Coronary artery (tissue), 2 donors: ENCODE measurements at regions not wholly inside any gene's neighbourhood (a gene's known extent, or its start where the extent isn't known, plus 50 kb on each side); places are given as distances from the start of the nearest gene placed in this dataset.
"Not testable (repeated sequence)": the region's sequence is repeated elsewhere in the genome, so short reads cannot be mapped to it uniquely, and the experiment has no call there.

Source experiments
- DNase-seq: peaks from one replicate; pipeline ENCODE4 v3.0.0-alpha.2; 2017; ENCODE audit warnings: low spot score
- H3K27ac ChIP-seq, 2 donors: fragments of 200-600 bp; sonication (generic); one replicate each; pipeline ENCODE4 v1.5.1; 2016 to 2019
- H3K4me3 ChIP-seq: fragments of 200-600 bp; sonication (generic); 2 replicates; pipeline ENCODE4 v1.5.1; 2016; ENCODE audit warnings: mild to moderate bottlenecking, moderate library complexity
- CTCF ChIP-seq: fragments of 200-600 bp; sonication (generic); IDR thresholded peaks from one replicate; pipeline ENCODE4 v1.5.1; 2019; ENCODE audit warnings: antibody characterized with exemption

DNA sequence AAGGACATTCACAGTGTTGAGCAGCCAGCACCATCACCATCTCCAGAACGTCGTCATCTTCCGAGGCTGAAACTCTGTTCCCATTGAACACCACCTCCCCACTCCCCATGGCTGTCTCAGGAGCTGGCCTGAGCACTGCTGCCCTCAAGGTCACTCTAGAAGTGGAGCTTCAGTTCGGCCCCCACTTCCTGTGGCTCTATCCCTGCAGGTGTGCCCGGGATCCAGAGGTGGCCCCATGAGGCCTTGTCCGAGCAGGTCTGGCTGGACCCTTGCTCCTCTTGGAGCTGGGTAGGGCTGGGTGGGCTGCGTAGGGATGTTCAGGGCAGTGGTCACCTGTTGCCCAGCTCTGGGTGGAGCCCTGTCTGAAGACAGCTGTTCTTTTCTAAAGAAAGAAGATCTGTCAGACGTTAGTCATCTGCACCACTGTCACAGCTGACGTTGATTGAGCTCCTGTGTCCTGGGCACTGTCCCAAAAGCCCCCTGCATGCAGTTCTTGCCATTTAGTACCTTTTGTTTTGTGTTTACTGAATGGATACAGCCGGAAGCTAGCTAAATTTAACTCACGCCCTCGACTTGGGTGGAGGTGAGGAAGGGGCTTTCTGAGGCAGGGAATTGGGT is 75.5 kb upstream of the CLDN5 start:
- no peak overlapping the region for H3K4me3 ChIP-seq
- H3K27ac ChIP-seq: no peak overlapping the region
- DNase-seq: no peak

DNA sequence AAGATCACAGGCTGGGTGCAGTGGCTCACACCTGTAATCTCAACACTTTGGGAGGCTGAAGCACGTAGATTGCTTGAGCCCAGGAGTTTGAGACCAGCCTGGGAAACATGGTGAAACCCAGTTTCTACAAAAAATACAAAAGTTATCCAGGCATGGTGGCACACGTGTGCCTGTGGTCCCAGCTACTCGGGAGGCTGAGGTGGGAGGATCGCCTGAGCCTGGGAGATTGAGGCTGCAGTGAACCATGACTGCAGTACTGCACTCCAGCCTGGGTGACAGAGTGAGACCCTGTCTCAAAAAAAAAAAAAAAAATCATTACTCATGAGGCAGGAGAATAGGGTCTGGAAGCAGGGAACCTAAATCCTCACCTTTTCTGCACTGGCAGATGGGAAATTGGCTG is 79.1 kb upstream of the CLDN5 start:
- not testable (repeated sequence) for H3K27ac ChIP-seq, H3K4me3 ChIP-seq, DNase-seq

More for the DNA sequence above, 75.5 kb upstream of the CLDN5 start:
- TF ChIP-seq CTCF: no peak

- Histone ChIP-seq H3K4me3 (no peak overlapping the region), H3K27ac (no peak overlapping the region)
- DNase-seq: no peak
- no peak for TF ChIP-seq CTCF
Observed at GRCh38 chr22:19603767-19604166, 79.6 kb upstream of the CLDN5 start.

GRCh38 chr22:19604711-19605268 is 80.6 kb upstream of the CLDN5 start:
- no peak for TF ChIP-seq CTCF
- Histone ChIP-seq H3K4me3 (no peak overlapping the region), H3K27ac (no peak overlapping the region)
- no peak for DNase-seq

DNA sequence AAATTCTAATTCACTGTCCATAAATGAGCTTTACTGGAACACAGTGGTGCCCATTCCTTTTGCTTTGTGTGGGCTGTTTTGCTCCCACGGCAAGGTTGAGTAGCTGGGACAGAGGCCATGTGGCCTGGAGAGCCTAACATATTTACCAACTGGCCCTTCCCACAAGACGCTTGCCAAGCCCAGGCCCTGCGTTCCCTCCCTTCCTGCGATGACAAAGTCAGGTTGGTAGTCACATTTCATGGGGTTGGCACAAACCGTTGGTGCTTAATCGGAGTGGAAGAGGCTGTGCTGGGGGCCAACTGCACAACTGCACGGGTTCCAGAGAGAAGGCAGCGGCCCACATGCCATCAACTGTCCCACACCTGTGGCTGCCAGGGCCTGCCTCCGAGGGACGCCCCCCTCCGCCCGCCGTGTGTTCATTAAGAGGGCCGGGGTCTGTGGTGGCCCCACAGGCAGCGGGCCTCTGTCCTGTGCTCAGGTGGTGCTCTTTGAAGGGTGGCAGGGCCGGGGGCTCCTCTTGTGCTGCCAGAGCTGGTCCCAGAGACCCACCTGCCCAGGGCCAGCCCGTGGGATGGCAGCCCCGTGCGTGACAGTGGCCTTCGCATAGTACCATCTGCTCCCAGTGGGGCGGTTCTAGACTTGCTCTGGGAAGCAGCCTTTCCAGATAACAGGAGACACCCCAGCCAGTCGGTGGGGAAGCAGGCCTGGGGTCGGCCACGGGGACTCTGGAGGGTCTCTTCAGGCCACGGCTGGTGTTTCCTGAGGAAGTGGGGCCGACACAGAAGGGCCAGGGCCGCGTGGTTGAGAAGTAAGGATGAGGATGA is 81.5 kb upstream of the CLDN5 start:
- DNase-seq: no peak
- TF ChIP-seq CTCF: no peak
- no peak overlapping the region for H3K27ac ChIP-seq
- H3K4me3 ChIP-seq: no peak overlapping the region

DNA sequence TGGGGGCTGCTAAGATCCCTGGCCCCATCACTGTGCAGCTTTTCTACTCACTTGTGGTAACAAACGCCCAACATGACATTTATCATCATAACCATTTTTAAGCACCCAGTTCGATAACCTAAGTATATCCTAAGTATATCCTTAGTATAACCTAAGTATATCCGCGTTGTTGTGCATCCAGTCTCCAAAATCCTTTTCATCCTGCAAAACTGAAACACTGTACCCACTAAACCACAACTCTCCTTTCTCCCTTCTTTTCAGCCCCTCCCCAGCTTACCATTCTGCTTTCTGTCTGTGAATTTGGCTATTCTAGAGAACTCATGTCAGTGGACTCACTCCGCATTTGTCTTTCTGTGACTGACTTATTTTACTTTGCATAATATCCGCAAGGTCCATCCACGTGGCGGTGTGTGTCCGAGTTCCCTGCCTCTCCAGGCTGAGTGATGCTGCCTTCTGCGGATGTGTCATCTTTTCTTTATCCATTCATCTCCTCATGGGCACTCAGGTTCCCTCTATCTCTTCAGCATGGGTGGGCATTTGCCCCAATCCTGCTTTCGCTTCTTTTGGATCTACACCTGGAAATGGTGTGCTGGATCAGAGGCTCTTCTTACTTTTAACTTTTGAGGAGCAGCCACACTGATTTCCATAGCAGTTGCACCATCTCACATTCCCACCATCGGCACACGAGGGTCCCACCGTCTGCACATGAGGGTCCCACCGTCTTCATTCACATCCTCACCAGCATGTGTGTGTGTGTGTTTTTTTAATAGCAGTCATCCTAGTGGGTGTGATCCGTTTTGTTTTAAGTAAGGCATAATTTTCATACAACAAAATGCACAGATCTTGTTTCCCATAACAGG is 82.4 kb upstream of the CLDN5 start:
- no peak overlapping the region for H3K27ac ChIP-seq
- no peak for TF ChIP-seq CTCF

More for the DNA sequence above, 82.4 kb upstream of the CLDN5 start:
- H3K4me3 ChIP-seq: no peak overlapping the region
- DNase-seq: no peak
